ENCODE measurements at regions not wholly inside any gene's neighbourhood (a gene's known extent, or its start where the extent isn't known, plus 50 kb on each side); places are given as distances from the start of the nearest gene placed in this dataset.

GRCh38 chr5:15137414-15137813, 265.8 kb upstream of the ANKH start:
- Histone ChIP-seq H3K27ac (ENCODE audit: low read length) (no peak overlapping the region), H3K4me1 (ENCODE audit: control insufficient read depth, insufficient read depth, low read length) (no peaks in the 10 kb centered on the region), H3K27me3 (ENCODE audit: control insufficient read depth, insufficient read depth, low read length) (no peaks in the 10 kb centered on the region), H3K4me3 (ENCODE audit: low read length) (no peak overlapping the region), H3K36me3 (ENCODE audit: control insufficient read depth, insufficient read depth, low read length) (no peaks in the 10 kb centered on the region), H3K9me3 (ENCODE audit: control insufficient read depth, insufficient read depth, low read length) (peaks cover 4% of the 10 kb centered on the region)
- DNase-seq (no peak), ATAC-seq (no peak)
- intact Hi-C loops (cut with micrococcal nuclease): no loop called here
- no peaks in the 10 kb centered on the region for H3K4me1 Mint-ChIP-seq
- WGBS (ENCODE audit: insufficient coverage): 76% methylated on average over 2 of the region's 3 CpGs
- no peaks in the 10 kb centered on the region for H3K27me3 Mint-ChIP-seq (ENCODE audit: low read depth in 2 of 2)
- peaks cover 3 to 6% of the 10 kb centered on the region in 2 donors for H3K9me3 Mint-ChIP-seq
- no peak for TF ChIP-seq CTCF (IDR thresholded peaks at IDR 0.05)
- no peak overlapping the region for H3K27ac Mint-ChIP-seq
- no peaks in the 10 kb centered on the region for H3K36me3 Mint-ChIP-seq
- H3K4me3 Mint-ChIP-seq: no peak overlapping the region

- Histone ChIP-seq H3K4me3 (ENCODE audit: low read length) (no peak overlapping the region), H3K4me1 (ENCODE audit: control insufficient read depth, insufficient read depth, low read length) (no peaks in the 10 kb centered on the region), H3K36me3 (ENCODE audit: control insufficient read depth, insufficient read depth, low read length) (no peaks in the 10 kb centered on the region), H3K27me3 (ENCODE audit: control insufficient read depth, insufficient read depth, low read length) (no peaks in the 10 kb centered on the region), H3K27ac (ENCODE audit: low read length) (no peak overlapping the region), H3K9me3 (ENCODE audit: control insufficient read depth, insufficient read depth, low read length) (peaks cover 9% of the 10 kb centered on the region)
- H3K4me1 Mint-ChIP-seq: no peaks in the 10 kb centered on the region
- no peak for TF ChIP-seq CTCF (IDR thresholded peaks at IDR 0.05)
- H3K27me3 Mint-ChIP-seq (ENCODE audit: low read depth in 2 of 2): no peaks in the 10 kb centered on the region
- WGBS (ENCODE audit: insufficient coverage): 71% methylated on average over 1 of the region's 2 CpGs
- peaks cover 0 to 4% of the 10 kb centered on the region in 2 donors for H3K9me3 Mint-ChIP-seq
- no peak overlapping the region for H3K27ac Mint-ChIP-seq
- no peaks in the 10 kb centered on the region for H3K36me3 Mint-ChIP-seq
- intact Hi-C loops (cut with micrococcal nuclease): no loop called here
- H3K4me3 Mint-ChIP-seq: no peak overlapping the region
- DNase-seq (no peak), ATAC-seq (no peak)
These were observed 264.1 kb upstream of the ANKH start for GRCh38 chr5:15135661-15136060.

GRCh38 chr5:15133456-15133965, 261.9 kb upstream of the ANKH start:
- DNase-seq (no peak), ATAC-seq (no peak)
- TF ChIP-seq CTCF (IDR thresholded peaks at IDR 0.05): no peak
- no peaks in the 10 kb centered on the region for H3K36me3 ChIP-seq (ENCODE audit: control insufficient read depth, insufficient read depth, low read length)
- no peak overlapping the region for H3K4me3 ChIP-seq (ENCODE audit: low read length)
- 96% methylated on average over 3 of the region's 3 CpGs for WGBS (ENCODE audit: insufficient coverage)
- no peak overlapping the region for H3K27ac ChIP-seq (ENCODE audit: low read length)
- Mint-ChIP-seq H3K4me1 (no peaks in the 10 kb centered on the region), H3K27me3 (ENCODE audit: low read depth in 2 of 2) (peaks cover 0 to 3% of the 10 kb centered on the region in 2 donors), H3K4me3 (no peak overlapping the region), H3K9me3 (peaks cover 5 to 6% of the 10 kb centered on the region in 2 donors), H3K27ac (no peak overlapping the region), H3K36me3 (no peaks in the 10 kb centered on the region)
- peaks cover 9% of the 10 kb centered on the region for H3K9me3 ChIP-seq (ENCODE audit: control insufficient read depth, insufficient read depth, low read length)
- no peaks in the 10 kb centered on the region for H3K27me3 ChIP-seq (ENCODE audit: control insufficient read depth, insufficient read depth, low read length)
- no peaks in the 10 kb centered on the region for H3K4me1 ChIP-seq (ENCODE audit: control insufficient read depth, insufficient read depth, low read length)
- intact Hi-C loops (cut with micrococcal nuclease): no loop called here

- no peak for DNase-seq
- ATAC-seq: no peak
- peaks cover 5 to 8% of the 10 kb centered on the region in 2 donors for H3K9me3 Mint-ChIP-seq
- WGBS (ENCODE audit: insufficient coverage): 69% methylated on average over 5 of the region's 5 CpGs
- H3K27ac Mint-ChIP-seq: no peak overlapping the region
- Histone ChIP-seq H3K4me3 (ENCODE audit: low read length) (no peak overlapping the region), H3K36me3 (ENCODE audit: control insufficient read depth, insufficient read depth, low read length) (no peaks in the 10 kb centered on the region), H3K4me1 (ENCODE audit: control insufficient read depth, insufficient read depth, low read length) (no peaks in the 10 kb centered on the region), H3K9me3 (ENCODE audit: control insufficient read depth, insufficient read depth, low read length) (peaks cover 9% of the 10 kb centered on the region), H3K27ac (ENCODE audit: low read length) (no peak overlapping the region), H3K27me3 (ENCODE audit: control insufficient read depth, insufficient read depth, low read length) (no peaks in the 10 kb centered on the region)
- no peaks in the 10 kb centered on the region for H3K4me1 Mint-ChIP-seq
- no peak overlapping the region for H3K4me3 Mint-ChIP-seq
- intact Hi-C loops (cut with micrococcal nuclease): no loop called here
- H3K27me3 Mint-ChIP-seq (ENCODE audit: low read depth in 2 of 2): peaks cover 0 to 3% of the 10 kb centered on the region in 2 donors
- TF ChIP-seq CTCF (IDR thresholded peaks at IDR 0.05): no peak
- no peaks in the 10 kb centered on the region for H3K36me3 Mint-ChIP-seq
These were observed 261.3 kb upstream of the ANKH start for GRCh38 chr5:15132816-15133405.

All from natural killer cell (primary cell).